ENCODE measurements at regions not wholly inside any gene's neighbourhood (a gene's known extent, or its start where the extent isn't known, plus 50 kb on each side); places are given as distances from the start of the nearest gene placed in this dataset.

DNA sequence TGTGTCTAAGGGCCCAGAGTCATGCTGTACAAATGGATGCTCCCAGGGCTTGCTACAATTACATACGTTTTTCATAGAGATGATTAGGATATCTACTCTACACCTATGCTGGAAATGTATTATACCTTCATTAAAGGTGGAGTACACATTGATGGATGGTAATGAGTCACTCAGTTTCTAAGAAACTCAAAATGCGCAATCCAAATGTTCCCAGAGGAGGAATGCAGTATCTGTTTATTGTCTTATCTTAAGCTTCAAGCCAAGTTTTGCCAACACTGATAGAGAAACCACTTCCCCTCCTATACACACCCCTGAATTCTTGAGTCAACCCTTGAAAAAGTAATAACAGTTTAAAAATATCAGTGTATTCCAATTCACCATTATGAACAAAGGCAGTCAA, 266.6 kb upstream of the FAR2 start:
- TF ChIP-seq POLR2AphosphoS5 (IDR thresholded peaks at IDR 0.05; ENCODE audit: low read length) (no peak), JUND (IDR thresholded peaks at IDR 0.05; ENCODE audit: low read depth, low read length) (no peak), POLR2A (IDR thresholded peaks at IDR 0.05; ENCODE audit: low read depth, low read length) (no peak)
- TF ChIP-seq, protein P1, sequence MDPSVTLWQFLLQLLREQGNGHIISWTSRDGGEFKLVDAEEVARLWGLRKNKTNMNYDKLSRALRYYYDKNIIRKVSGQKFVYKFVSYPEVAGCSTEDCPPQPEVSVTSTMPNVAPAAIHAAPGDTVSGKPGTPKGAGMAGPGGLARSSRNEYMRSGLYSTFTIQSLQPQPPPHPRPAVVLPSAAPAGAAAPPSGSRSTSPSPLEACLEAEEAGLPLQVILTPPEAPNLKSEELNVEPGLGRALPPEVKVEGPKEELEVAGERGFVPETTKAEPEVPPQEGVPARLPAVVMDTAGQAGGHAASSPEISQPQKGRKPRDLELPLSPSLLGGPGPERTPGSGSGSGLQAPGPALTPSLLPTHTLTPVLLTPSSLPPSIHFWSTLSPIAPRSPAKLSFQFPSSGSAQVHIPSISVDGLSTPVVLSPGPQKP (IDR thresholded peaks at IDR 0.05; ENCODE audit: low read depth, low read length) = no peak
